HG03354 (cell line): ENCODE measurements at regions not wholly inside any gene's neighbourhood (a gene's known extent, or its start where the extent isn't known, plus 50 kb on each side); places are given as distances from the start of the nearest gene placed in this dataset.

Experiments
- ATAC-seq: cut with Tn5 transposase; IDR thresholded peaks from one replicate; pipeline ENCODE4 v1.9.1; 2021; ENCODE audit warnings: mild to moderate bottlenecking; ENCODE audit not compliant: unreplicated experiment, poor library complexity, severe bottlenecking

- ATAC-seq: no peak
These were observed 157.0 kb upstream of the CPNE8 start for GRCh38 chr12:39062266-39062996.

GRCh38 chr12:39061576-39061975, 156.2 kb upstream of the CPNE8 start:
- ATAC-seq: no peak

DNA sequence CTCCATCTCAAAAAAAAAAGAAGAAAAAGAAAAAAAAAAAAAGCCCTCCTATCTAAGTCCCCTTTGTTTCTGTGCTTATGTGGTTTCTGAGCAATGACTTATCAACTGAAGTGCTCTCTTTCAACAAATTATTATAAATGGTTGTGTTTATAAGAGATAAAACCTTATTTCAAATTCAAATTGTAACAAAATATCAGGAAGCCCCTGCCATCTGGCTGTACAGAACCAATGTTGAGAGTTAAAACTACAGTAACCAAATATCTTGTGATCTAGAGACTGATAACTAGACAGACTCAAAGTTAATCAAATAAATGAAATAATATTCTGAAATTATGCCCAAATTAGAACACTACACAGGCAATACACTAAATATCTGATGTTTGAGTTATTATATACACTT, 143.0 kb upstream of the CPNE8 start:
- ATAC-seq: no peak

DNA sequence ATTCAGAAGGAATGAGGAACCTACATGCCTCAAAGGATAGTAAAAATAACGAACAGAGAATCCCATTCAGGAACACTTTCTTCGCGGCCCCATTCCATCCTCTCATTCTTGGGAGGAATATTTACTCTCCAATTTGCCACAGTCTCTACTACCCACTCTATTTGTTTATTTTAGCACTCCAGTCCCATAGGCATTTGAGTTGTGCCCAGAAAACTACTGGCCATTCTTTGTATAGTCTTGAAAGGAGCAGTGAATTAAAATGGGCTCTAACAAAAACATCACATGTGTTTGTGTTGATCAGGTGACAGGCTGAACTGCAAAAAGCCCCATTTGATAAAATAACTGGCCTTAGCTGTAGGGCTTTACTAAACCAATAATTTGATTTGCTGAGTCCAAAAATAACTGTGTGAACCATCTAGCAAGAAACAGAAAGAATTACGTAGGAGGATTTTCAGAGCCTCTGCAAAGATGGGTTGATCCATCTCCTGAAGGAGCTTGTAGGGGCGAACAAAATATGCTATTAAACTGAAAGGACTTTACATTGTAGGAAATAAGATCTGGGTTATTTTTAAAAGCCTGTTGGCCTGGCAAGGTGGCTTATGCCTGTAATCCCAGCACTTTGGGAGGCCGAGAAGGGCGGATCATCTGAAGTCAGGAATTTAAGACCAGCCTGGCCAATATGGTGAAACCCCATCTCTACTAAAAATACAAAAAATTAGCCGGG, 142.3 kb upstream of the CPNE8 start:
- ATAC-seq: no peak

GRCh38 chr12:39044754-39045153, 139.4 kb upstream of the CPNE8 start:
- no peak for ATAC-seq

DNA sequence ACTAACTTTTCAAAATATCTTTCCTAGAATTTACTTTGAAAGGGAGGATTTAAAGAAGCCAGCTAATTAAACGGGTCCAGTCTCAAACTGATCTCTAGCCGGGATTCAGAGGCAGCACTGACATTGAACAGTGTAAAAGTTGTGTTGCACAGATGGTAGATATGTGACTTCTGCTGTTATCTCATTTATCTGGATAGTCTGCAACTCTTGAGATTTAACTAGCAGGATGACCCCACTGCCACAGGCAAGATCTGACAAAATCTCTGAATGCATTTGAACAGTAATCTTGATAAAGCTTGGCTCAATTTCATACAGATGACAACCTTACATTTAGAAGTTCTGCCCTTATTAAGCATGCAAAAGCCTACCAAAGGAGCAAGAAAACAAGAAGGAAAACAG, 138.0 kb upstream of the CPNE8 start:
- ATAC-seq: no peak

GRCh38 chr12:39040275-39040674, 134.9 kb upstream of the CPNE8 start:
- ATAC-seq: no peak

DNA sequence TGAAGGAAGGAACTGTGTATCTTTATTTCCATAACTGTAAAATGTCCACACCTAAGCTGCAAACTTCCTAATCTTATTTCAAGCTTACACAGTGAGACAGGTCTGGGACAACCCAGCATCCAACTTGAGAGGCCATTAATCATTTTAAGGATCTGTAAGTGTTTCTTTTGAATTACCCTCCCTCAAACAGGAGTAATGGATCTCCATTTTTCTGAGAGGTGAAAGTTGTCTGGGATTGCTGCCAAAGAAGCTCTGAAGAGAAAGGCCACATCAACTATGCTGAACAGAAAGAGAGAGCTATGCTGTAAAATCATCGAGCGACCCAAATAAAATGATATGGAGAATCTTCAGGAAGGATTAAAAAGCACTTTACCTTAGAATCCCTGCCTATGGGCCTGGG, 131.7 kb upstream of the CPNE8 start:
- no peak for ATAC-seq

- no peak for ATAC-seq
These were observed 130.7 kb upstream of the CPNE8 start for GRCh38 chr12:39036105-39036504.

DNA sequence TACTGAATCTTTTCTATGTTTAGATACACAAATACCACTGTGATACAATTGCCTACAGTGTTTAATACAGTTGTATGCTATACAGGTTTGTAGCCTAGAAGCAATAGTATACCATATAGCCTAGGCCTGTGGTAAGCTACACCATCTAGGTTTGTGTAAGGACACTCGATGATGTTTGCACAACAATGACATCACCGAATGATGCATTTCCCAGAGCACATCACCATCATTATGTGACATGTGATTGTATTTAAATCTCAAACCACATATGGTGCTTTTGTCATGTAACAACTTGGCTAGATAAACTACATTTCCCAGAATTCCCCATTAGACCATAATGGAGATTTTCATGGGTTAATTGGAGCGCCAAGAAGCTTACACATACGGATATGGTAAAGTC, 128.4 kb upstream of the CPNE8 start:
- ATAC-seq: no peak

GRCh38 chr12:39032448-39032847, 127.1 kb upstream of the CPNE8 start:
- ATAC-seq: no peak

DNA sequence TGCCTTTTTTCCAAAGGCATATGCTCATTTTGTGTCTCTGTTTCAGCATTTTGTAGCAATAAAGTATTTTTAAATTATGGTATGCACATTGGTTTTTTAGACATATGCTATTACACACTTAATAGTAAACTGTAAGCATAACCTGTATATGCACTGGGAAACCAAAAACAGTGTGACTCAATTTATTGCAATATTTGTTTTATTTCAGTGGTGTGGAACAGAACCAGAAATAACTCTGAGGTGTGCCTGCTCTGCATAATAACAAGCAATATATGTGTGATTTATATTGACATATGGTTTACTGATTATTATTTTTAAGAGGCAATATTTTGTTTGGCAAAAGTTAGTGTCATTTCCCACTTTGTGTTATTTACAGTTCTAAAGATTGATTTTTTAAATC, 126.6 kb upstream of the CPNE8 start:
- ATAC-seq: no peak

DNA sequence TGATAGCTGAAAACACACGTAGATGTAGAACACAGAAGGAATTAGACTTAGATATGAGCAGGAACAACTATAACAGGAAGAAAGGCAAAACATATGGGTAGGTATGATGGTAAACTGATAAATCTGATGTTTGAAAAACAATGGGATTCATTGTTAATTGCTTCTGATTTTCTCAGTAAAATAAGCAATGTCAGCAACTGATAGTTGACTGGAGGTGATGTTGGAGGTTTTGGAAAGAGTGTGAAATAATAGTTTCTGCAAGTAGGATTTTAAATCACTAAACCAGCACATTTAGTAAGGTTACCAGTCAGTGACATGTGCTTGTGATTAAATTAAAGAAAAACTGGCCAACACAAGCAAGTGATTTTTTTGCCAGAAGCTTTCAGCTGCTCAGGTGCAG, 123.0 kb upstream of the CPNE8 start:
- ATAC-seq: no peak

- ATAC-seq: no peak
These were observed 107.5 kb upstream of the CPNE8 start for GRCh38 chr12:39012870-39013269.

DNA sequence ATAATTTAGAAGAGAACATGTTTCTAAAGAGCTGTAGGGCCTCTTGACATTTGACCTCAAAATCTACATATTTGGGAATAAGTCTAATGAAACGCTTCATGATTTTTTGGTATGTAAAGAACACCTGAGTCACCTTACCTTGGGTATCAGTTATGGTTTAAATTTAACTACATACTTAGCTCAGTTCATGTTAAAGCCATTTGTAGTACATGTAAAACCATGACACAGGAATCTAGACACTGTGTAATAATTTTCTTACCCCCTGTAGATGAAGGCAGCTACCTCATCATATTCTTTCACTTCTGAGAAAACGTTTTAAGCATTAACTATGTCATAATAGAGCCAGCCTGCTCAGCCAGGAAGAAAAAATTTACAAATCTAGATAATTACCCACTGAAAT, 105.8 kb upstream of the CPNE8 start:
- ATAC-seq: no peak

- no peak for ATAC-seq
These were observed 105.0 kb upstream of the CPNE8 start for GRCh38 chr12:39010406-39010805.

GRCh38 chr12:39007619-39008018, 102.2 kb upstream of the CPNE8 start:
- ATAC-seq: no peak

DNA sequence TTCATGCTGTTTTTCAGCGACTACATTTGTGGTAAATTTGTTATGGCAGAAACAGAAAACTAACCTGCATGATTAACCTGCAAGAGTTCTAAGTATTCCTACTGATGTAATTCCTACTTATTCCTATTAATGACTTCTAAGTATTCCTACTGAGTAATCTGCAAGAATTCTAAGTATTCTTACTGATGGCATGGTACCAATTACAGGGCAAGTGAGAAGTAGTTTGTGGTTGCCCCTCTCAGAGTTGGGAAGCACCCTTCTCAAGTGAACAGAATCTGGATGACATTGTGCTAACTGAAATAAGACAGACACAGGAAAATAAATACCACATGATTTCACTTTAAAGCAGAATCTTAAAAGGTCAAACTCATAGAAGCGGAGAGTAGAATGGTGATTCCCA, 100.9 kb upstream of the CPNE8 start:
- ATAC-seq: no peak

GRCh38 chr12:39005671-39006070, 100.3 kb upstream of the CPNE8 start:
- no peak for ATAC-seq

GRCh38 chr12:39003541-39004155, 98.3 kb upstream of the CPNE8 start:
- ATAC-seq: no peak

DNA sequence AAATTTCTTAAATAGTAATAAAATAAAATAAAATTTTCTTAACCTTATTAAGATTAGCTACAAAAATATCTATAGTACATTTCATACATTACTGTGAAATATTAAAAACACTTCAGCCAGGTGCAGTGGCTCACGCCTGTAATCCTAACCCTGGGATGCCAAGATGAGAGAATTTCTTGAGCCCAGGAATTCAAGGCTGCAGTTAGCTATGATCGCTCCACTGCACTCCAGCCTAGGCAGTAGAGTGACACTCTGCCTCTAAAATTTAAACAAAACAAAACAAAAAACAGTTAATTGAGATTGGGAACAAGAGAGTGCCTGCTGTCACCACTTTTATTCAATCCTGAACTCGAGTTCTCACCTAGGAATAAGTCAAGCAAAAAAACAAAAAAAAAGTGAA, 95.0 kb upstream of the CPNE8 start:
- ATAC-seq: no peak
